ENCODE measurements at regions not wholly inside any gene's neighbourhood (a gene's known extent, or its start where the extent isn't known, plus 50 kb on each side); places are given as distances from the start of the nearest gene placed in this dataset.

GRCh38 chr2:40760071-40760666 is 308.3 kb upstream of the SLC8A1 start:
- 53 to 56% methylated on average over 5 of the region's 5 CpGs for WGBS, 2 donors
- intact Hi-C loops (cut with DNase I; ENCODE audit: low total_unique reads) = no loop called here
- H3K4me3 ChIP-seq (ENCODE audit: low read depth, poor library complexity, severe bottlenecking) = no peak overlapping the region
- TF ChIP-seq POLR2A (IDR thresholded peaks at IDR 0.05) (no peak), CTCF (IDR thresholded peaks at IDR 0.05) (peak in 1 of 3 donors; percentile 33)
- peak in 1 of 2 donors; percentile 20 for DNase-seq (ENCODE audit: low spot score in 2 of 2)

- no peak overlapping the region for H3K4me3 ChIP-seq (ENCODE audit: low read depth, poor library complexity, severe bottlenecking)
- DNase-seq (ENCODE audit: low spot score in 2 of 2) = no peak
- intact Hi-C loops (cut with DNase I; ENCODE audit: low total_unique reads) = no loop called here
- 86 to 91% methylated on average over 2 of the region's 2 CpGs for WGBS, 2 donors
- TF ChIP-seq POLR2A (IDR thresholded peaks at IDR 0.05) = no peak
- TF ChIP-seq CTCF (IDR thresholded peaks at IDR 0.05) = no peak
Observed at GRCh38 chr2:40773291-40773690, 321.4 kb upstream of the SLC8A1 start.

- intact Hi-C loops (cut with DNase I; ENCODE audit: low total_unique reads) = no loop called here
- no peak overlapping the region for H3K4me3 ChIP-seq (ENCODE audit: low read depth, poor library complexity, severe bottlenecking)
- no peak for DNase-seq (ENCODE audit: low spot score in 2 of 2)
- WGBS, 2 donors = 92 to 96% methylated on average over 3 of the region's 3 CpGs
- no peak for TF ChIP-seq POLR2A (IDR thresholded peaks at IDR 0.05)
- no peak for TF ChIP-seq CTCF (IDR thresholded peaks at IDR 0.05)
Observed at GRCh38 chr2:40783704-40784103, 331.8 kb upstream of the SLC8A1 start.

GRCh38 chr2:40786636-40787035 is 334.7 kb upstream of the SLC8A1 start:
- 77 to 82% methylated on average over 1 of the region's 1 CpG for WGBS, 2 donors
- no peak for DNase-seq (ENCODE audit: low spot score in 2 of 2)
- intact Hi-C loops (cut with DNase I; ENCODE audit: low total_unique reads) = no loop called here
- no peak overlapping the region for H3K4me3 ChIP-seq (ENCODE audit: low read depth, poor library complexity, severe bottlenecking)
- TF ChIP-seq CTCF (IDR thresholded peaks at IDR 0.05) (no peak), POLR2A (IDR thresholded peaks at IDR 0.05) (no peak)

GRCh38 chr2:40797120-40797519 is 345.2 kb upstream of the SLC8A1 start:
- no peak overlapping the region for H3K4me3 ChIP-seq (ENCODE audit: low read depth, poor library complexity, severe bottlenecking)
- no peak for TF ChIP-seq CTCF (IDR thresholded peaks at IDR 0.05)
- TF ChIP-seq POLR2A (IDR thresholded peaks at IDR 0.05) = no peak
- no peak for DNase-seq (ENCODE audit: low spot score in 2 of 2)
- WGBS, 2 donors = 63 to 64% methylated on average over 2 of the region's 2 CpGs
- intact Hi-C loops (cut with DNase I; ENCODE audit: low total_unique reads) = no loop called here

- no peak for TF ChIP-seq CTCF (IDR thresholded peaks at IDR 0.05)
- no peak for TF ChIP-seq POLR2A (IDR thresholded peaks at IDR 0.05)
- intact Hi-C loops (cut with DNase I; ENCODE audit: low total_unique reads) = no loop called here
- WGBS, 2 donors = 58 to 64% methylated on average over 2 of the region's 2 CpGs
- no peak for DNase-seq (ENCODE audit: low spot score in 2 of 2)
- H3K4me3 ChIP-seq (ENCODE audit: low read depth, poor library complexity, severe bottlenecking) = no peak overlapping the region
Observed at GRCh38 chr2:40803900-40804299, 352.0 kb upstream of the SLC8A1 start.
